Liver (tissue), 7 donors: ENCODE measurements at regions not wholly inside any gene's neighbourhood (a gene's known extent, or its start where the extent isn't known, plus 50 kb on each side); places are given as distances from the start of the nearest gene placed in this dataset.

ENCODE experiments used
- DNase-seq: peaks from one replicate; pipeline ENCODE4 v3.0.0-alpha.2; 2017; ENCODE audit warnings: low spot score
- H3K27ac ChIP-seq, 2 donors: one replicate each; pipeline ENCODE4 v1.7.0; 2013; ENCODE audit warnings: inconsistent platforms in 2 of 2, low read length in 2 of 2, control low read depth in 1 of 2, low read depth in 1 of 2, mild to moderate bottlenecking in 1 of 2
- H3K27me3 ChIP-seq, 4 donors: one replicate each; pipeline versions ENCODE4 v1.6.1 to v1.7.0; 2013; ENCODE audit warnings: low read length in 3 of 4, inconsistent platforms in 1 of 4, mild to moderate bottlenecking in 1 of 4, moderate library complexity in 1 of 4; ENCODE audit not compliant: control insufficient read depth in 4 of 4, insufficient read depth in 4 of 4
- H3K36me3 ChIP-seq, 4 donors: one replicate each; pipeline versions ENCODE4 v1.6.1 to v1.7.0; 2013; ENCODE audit warnings: low read length in 3 of 4, mild to moderate bottlenecking in 3 of 4, low read depth in 1 of 4, moderate library complexity in 1 of 4; ENCODE audit not compliant: control insufficient read depth in 4 of 4, insufficient read depth in 3 of 4
- H3K4me1 ChIP-seq, 4 donors: one replicate each; pipeline versions ENCODE4 v1.6.1 to v1.7.0; 2013; ENCODE audit warnings: low read length in 3 of 4, mild to moderate bottlenecking in 3 of 4, moderate library complexity in 1 of 4; ENCODE audit not compliant: control insufficient read depth in 4 of 4, insufficient read depth in 4 of 4
- H3K4me3 ChIP-seq, 3 donors: one replicate each; pipeline versions ENCODE4 v1.6.1 to v1.7.0; 2013; ENCODE audit warnings: low read length in 3 of 3, control low read depth in 1 of 3, low read depth in 1 of 3, mild to moderate bottlenecking in 1 of 3
- H3K9ac ChIP-seq, 2 donors: one replicate each; pipeline ENCODE4 v1.7.0; 2013; ENCODE audit warnings: low read length in 2 of 2, mild to moderate bottlenecking in 2 of 2, moderate library complexity in 2 of 2, control low read depth in 1 of 2, low read depth in 1 of 2
- H3K9me3 ChIP-seq, 4 donors: one replicate each; pipeline versions ENCODE4 v1.6.1 to v1.7.0; 2013; ENCODE audit warnings: low read length in 3 of 4; ENCODE audit not compliant: control insufficient read depth in 4 of 4
- ATF3 ChIP-seq: IDR thresholded peaks from 2 replicates; pipeline ENCODE4 v1.6.1; 2016; ENCODE audit warnings: antibody characterized with exemption
- EGR1 ChIP-seq, 2 donors: IDR thresholded peaks; 2 replicates each; pipeline ENCODE4 v1.6.1; 2016 to 2018; ENCODE audit warnings: antibody characterized with exemption in 2 of 2, low read depth in 2 of 2
- FOXA1 ChIP-seq: IDR thresholded peaks from 2 replicates; pipeline ENCODE4 v1.6.1; 2016; ENCODE audit warnings: antibody characterized with exemption
- FOXA2 ChIP-seq: IDR thresholded peaks from 2 replicates; pipeline ENCODE4 v1.6.1; 2016; ENCODE audit warnings: antibody characterized with exemption
- HNF4A ChIP-seq, 2 donors: conservative IDR thresholded peaks; 2 replicates each; pipeline ENCODE4 v1.6.1; 2016; ENCODE audit warnings: antibody characterized with exemption in 2 of 2, mild to moderate bottlenecking in 2 of 2
- HNF4G ChIP-seq: IDR thresholded peaks from 2 replicates; pipeline ENCODE4 v1.6.1; 2016; ENCODE audit warnings: antibody characterized with exemption
- JUND ChIP-seq, 2 donors: IDR thresholded peaks; 2 replicates each; pipeline ENCODE4 v1.6.1; 2016; ENCODE audit warnings: antibody characterized with exemption in 2 of 2
- NR2F2 ChIP-seq: IDR thresholded peaks from 2 replicates; pipeline ENCODE4 v1.6.1; 2016; ENCODE audit warnings: antibody characterized with exemption
- REST ChIP-seq: IDR thresholded peaks from 2 replicates; pipeline ENCODE4 v1.6.1; 2016; ENCODE audit warnings: antibody characterized with exemption, mild to moderate bottlenecking
- TAF1 ChIP-seq: conservative IDR thresholded peaks from 2 replicates; pipeline ENCODE4 v1.6.1; 2016; ENCODE audit warnings: antibody characterized with exemption, mild to moderate bottlenecking
- YY1 ChIP-seq: IDR thresholded peaks from 2 replicates; pipeline ENCODE4 v1.6.1; 2016; ENCODE audit warnings: antibody characterized with exemption, mild to moderate bottlenecking
- ZBTB33 ChIP-seq: IDR thresholded peaks from 2 replicates; pipeline ENCODE4 v1.6.1; 2016; ENCODE audit warnings: antibody characterized with exemption
- WGBS: extraction: QIAGEN DNeasy Blood & Tissue Kit; methylation state at CpG from one replicate; pipeline ENCODE4 v1.1.7; 2013; 5-methylcytosine and 5-hydroxymethylcytosine counted together
- donor health status: healthy.
- donor health status: healthy.
- donor health status: healthy.
- donor health status: healthy.

- no peaks in the 10 kb centered on the region for H3K27me3 ChIP-seq
- TF ChIP-seq TAF1 (no peak), FOXA2 (no peak), ZBTB33 (no peak), JUND (IDR thresholded peaks at IDR 0.05) (no peak), FOXA1 (no peak), REST (no peak), EGR1 (IDR thresholded peaks at IDR 0.05; ENCODE audit: low read depth in 2 of 2) (no peak), ATF3 (no peak)
- no peaks in the 10 kb centered on the region for H3K4me1 ChIP-seq
- no peaks in the 10 kb centered on the region for H3K9me3 ChIP-seq
- no peak overlapping the region for H3K9ac ChIP-seq
- no peak overlapping the region for H3K27ac ChIP-seq
- no peaks in the 10 kb centered on the region for H3K36me3 ChIP-seq
- no peak overlapping the region for H3K4me3 ChIP-seq
- DNase-seq = no peak
- WGBS = 86% methylated on average over 12 of the region's 12 CpGs
Measured at GRCh38 chr22:48635031-48635430, 1192.6 kb downstream of the BRD1 start.

- no peak for DNase-seq
- Histone ChIP-seq H3K9ac (no peak overlapping the region), H3K27ac (no peak overlapping the region), H3K4me1 (no peaks in the 10 kb centered on the region), H3K27me3 (no peaks in the 10 kb centered on the region), H3K9me3 (no peaks in the 10 kb centered on the region), H3K36me3 (no peaks in the 10 kb centered on the region), H3K4me3 (no peak overlapping the region)
- WGBS = 73% methylated on average over 9 of the region's 9 CpGs
- TF ChIP-seq FOXA1 = no peak
- no peak for TF ChIP-seq NR2F2
- no peak for TF ChIP-seq HNF4A (conservative IDR thresholded peaks at IDR 0.05)
- no peak for TF ChIP-seq HNF4G
- TF ChIP-seq ATF3 = no peak
- no peak for TF ChIP-seq FOXA2
- TF ChIP-seq YY1 = no peak
- no peak for TF ChIP-seq REST
Measured at GRCh38 chr22:48633996-48634836, 1193.5 kb downstream of the BRD1 start.
